OCI-LY3 (cell line): ENCODE measurements at regions not wholly inside any gene's neighbourhood (a gene's known extent, or its start where the extent isn't known, plus 50 kb on each side); places are given as distances from the start of the nearest gene placed in this dataset.

Experiments used
- H2AFZ ChIP-seq: fragments of 200-600, 300-600 bp; shearing (Covaris generic); 2 replicates; pipeline ENCODE4 v1.6.0; 2014; ENCODE audit warnings: antibody characterized with exemption, low read depth, low read length
- H3K27ac ChIP-seq: fragments of 200-600, 300-600 bp; sonication (generic); 2 replicates; pipeline ENCODE4 v1.5.1; 2014; ENCODE audit warnings: mild to moderate bottlenecking, low read length, moderate library complexity, mixed read lengths
- H3K27me3 ChIP-seq: fragments of 200-600, 300-600 bp; sonication (generic); 2 replicates; pipeline ENCODE4 v1.6.1; 2014; ENCODE audit warnings: low read depth, low read length, mixed read lengths
- H3K36me3 ChIP-seq: fragments of 200-600, 300-600 bp; sonication (generic); replicated peaks from 2 replicates; pipeline ENCODE3; 2014; ENCODE audit warnings: low read depth, low read length, mixed read lengths
- H3K4me1 ChIP-seq: fragments of 300-600, 200-600 bp; sonication (generic); 2 replicates; pipeline ENCODE4 v1.6.1; 2014; ENCODE audit warnings: low read length, mixed read lengths
- H3K4me2 ChIP-seq: fragments of 200-600, 300-600 bp; sonication (generic); 2 replicates; pipeline ENCODE4 v1.6.1; 2014; ENCODE audit warnings: low read length, mixed read lengths
- H3K4me3 ChIP-seq: fragments of 300-600, 200-600 bp; sonication (generic); 2 replicates; pipeline ENCODE4 v1.5.1; 2014; ENCODE audit warnings: antibody characterized with exemption, mild to moderate bottlenecking, low read length, moderate library complexity
- H3K79me2 ChIP-seq: fragments of 300-600, 200-600 bp; shearing (Covaris generic); 2 replicates; pipeline ENCODE4 v1.6.1; 2014; ENCODE audit warnings: mild to moderate bottlenecking, low read length, mixed read lengths
- H3K9ac ChIP-seq: fragments of 300-600, 200-600 bp; shearing (Covaris generic); 2 replicates; pipeline ENCODE4 v1.6.0; 2014; ENCODE audit warnings: mild to moderate bottlenecking, low read length, moderate library complexity
- H3K9me3 ChIP-seq: fragments of 200-600, 300-600 bp; shearing (Covaris generic); 2 replicates; pipeline ENCODE4 v1.6.1; 2014; ENCODE audit warnings: low read length, mixed read lengths; ENCODE audit not compliant: insufficient read depth
- H4K20me1 ChIP-seq: fragments of 200-600, 300-600 bp; sonication (generic); 2 replicates; pipeline ENCODE4 v1.6.1; 2016; ENCODE audit warnings: low read length, mixed read lengths; ENCODE audit not compliant: insufficient read depth
- CTCF ChIP-seq: fragments of 200-600, 300-600 bp; sonication (generic); IDR thresholded peaks from 2 replicates; pipeline ENCODE4 v1.5.1; 2014; ENCODE audit warnings: antibody characterized with exemption, low read length, low read depth
- EZH2phosphoT487 ChIP-seq: fragments of 200-600 bp; shearing (Covaris generic); IDR thresholded peaks from 2 replicates; pipeline ENCODE4 v1.6.1; 2018; ENCODE audit warnings: antibody characterized with exemption, mixed run types, low read depth

DNA sequence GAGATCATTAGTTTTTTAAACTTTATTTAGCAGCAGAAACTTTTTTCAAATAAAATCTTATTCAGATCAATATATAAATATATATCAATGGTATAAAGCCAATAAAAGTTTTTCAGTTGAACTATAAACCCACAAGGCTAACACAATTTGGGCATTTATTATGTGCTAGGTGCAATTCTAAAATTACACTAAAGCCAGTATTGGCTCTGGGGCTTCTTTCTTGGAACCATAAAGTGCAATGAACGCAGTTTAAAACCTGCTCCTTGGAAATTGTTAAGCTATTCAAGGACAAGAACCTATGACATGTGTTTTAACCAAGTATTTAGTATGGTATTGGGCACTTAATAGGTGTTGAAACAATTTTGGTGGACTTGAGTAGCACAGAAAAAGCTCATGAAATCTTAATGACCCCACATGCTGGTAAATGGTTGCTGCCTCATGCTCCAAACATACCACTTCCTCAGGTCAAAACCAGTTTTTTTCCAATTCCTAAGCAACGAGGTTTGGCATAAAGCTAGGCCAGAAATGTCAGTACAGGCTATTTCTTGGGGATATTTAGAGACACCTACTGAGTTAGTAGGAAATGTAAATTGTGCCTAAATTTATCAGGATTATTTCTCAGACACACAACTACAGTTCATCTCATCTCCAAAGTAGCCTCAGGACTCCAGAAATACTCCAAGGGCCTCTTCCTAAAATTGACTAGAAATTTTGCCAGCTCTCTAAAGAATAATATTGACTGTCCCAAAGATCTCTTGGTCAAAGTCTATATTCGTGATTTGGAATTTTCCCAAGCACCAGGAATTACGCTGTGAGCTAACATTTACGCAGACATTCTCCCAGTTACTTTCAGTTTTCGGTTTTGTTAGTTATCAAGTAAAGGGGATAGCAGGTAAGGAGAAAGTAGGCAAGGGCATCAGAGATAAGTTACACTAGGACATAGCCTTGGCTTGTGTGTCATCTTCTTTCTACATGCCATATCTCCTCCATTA lies 90.9 kb upstream of the LGSN start:
- TF ChIP-seq CTCF: no peak
- Histone ChIP-seq H3K79me2 (no peaks in the 10 kb centered on the region), H3K4me1 (no peaks in the 10 kb centered on the region), H4K20me1 (no peaks in the 10 kb centered on the region), H3K4me2 (no peak overlapping the region), H3K36me3 (no peaks in the 10 kb centered on the region), H3K4me3 (no peak overlapping the region), H2AFZ (no peak overlapping the region), H3K9me3 (no peaks in the 10 kb centered on the region), H3K27ac (no peak overlapping the region), H3K9ac (no peak overlapping the region), H3K27me3 (no peaks in the 10 kb centered on the region)

DNA sequence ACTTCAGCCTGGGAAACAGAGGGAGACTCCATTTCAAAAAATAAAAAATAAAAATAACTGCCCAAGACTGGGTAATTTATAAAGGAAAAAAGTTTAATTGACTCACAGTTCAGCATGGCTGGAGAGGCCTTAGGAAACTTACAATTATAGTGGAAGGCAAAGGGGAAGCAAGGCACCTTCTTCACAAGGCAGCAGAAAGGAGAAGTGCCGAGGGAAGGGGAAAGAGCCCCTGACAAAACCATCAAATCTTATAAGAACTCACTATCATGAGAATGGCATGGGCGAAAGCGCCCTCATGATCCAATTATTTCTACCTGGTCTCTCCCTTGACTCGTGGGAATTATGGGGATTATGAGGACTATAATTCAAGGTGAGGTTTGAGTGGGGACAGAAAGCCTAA lies 95.5 kb upstream of the LGSN start:
- TF ChIP-seq EZH2phosphoT487 (no peak), CTCF (no peak)
- H3K27me3 ChIP-seq: no peaks in the 10 kb centered on the region
- H3K4me1 ChIP-seq: peaks cover 16% of the 10 kb centered on the region
- H4K20me1 ChIP-seq: no peaks in the 10 kb centered on the region
- H3K27ac ChIP-seq: no peak overlapping the region
- no peak overlapping the region for H3K9ac ChIP-seq
- no peak overlapping the region for H3K4me3 ChIP-seq
- H2AFZ ChIP-seq: no peak overlapping the region
- H3K36me3 ChIP-seq: no peaks in the 10 kb centered on the region
- no peaks in the 10 kb centered on the region for H3K9me3 ChIP-seq
- H3K79me2 ChIP-seq: no peaks in the 10 kb centered on the region
- H3K4me2 ChIP-seq: no peak overlapping the region

DNA sequence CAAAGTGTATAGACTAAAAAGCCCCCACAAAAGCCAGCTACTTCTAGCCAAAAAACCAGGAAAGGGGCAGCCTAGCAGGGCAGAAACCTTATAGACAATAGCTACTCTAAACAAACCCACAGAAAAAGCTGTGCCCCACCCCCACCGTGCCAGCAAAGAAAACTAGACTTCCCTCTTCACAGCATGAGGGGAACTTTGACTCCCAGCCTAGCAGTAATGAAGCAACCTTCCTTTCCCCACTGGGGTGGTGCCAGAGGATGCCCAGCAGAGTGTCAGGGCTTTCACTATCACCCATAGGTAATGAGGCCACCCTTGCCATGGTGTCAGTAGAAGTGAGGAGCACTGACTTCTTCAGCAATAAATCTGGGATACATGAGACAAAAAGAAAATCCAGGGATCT lies 99.0 kb upstream of the LGSN start:
- TF ChIP-seq EZH2phosphoT487 (no peak), CTCF (no peak)
- H3K9me3 ChIP-seq: no peaks in the 10 kb centered on the region
- H3K4me2 ChIP-seq: no peak overlapping the region

GRCh38 chr6:63424636-63425035 lies 104.9 kb upstream of the LGSN start:
- Histone ChIP-seq H3K4me2 (no peak overlapping the region), H3K79me2 (no peaks in the 10 kb centered on the region), H3K27me3 (no peaks in the 10 kb centered on the region), H3K36me3 (no peaks in the 10 kb centered on the region), H3K9me3 (no peaks in the 10 kb centered on the region), H3K4me1 (no peaks in the 10 kb centered on the region), H2AFZ (no peak overlapping the region), H3K9ac (no peak overlapping the region), H4K20me1 (no peaks in the 10 kb centered on the region), H3K4me3 (no peak overlapping the region), H3K27ac (no peak overlapping the region)
- TF ChIP-seq EZH2phosphoT487 (no peak), CTCF (no peak)

More for the DNA sequence above, 99.0 kb upstream of the LGSN start:
- Histone ChIP-seq H3K4me1 (peaks cover 16% of the 10 kb centered on the region), H3K79me2 (no peaks in the 10 kb centered on the region), H4K20me1 (no peaks in the 10 kb centered on the region), H3K27ac (no peak overlapping the region), H2AFZ (no peak overlapping the region), H3K27me3 (no peaks in the 10 kb centered on the region), H3K36me3 (no peaks in the 10 kb centered on the region), H3K9ac (no peak overlapping the region), H3K4me3 (no peak overlapping the region)
